ENCODE measurements at regions not wholly inside any gene's neighbourhood (a gene's known extent, or its start where the extent isn't known, plus 50 kb on each side); places are given as distances from the start of the nearest gene placed in this dataset.

DNA sequence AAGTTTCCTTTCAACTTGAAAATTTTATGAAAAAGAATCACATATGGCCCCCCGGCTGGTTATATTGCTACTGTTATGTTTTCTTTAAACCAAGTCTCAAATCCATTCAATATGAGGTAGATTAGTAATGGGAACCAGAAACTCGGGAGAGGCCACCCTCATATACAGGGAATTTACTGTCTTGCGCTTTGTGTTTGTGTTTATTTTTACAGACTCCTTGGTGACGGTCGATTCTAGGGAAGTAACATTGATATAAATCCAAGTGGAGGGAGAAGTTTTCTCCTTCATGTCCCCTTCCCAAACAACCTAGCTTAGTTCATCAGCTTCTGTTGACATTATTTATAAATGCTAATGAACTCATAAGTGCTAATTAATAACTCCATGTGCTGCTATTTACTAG is 163.5 kb upstream of the LMO4 start:
- DNase-seq (ENCODE audit: low read depth in 2 of 3, low spot score in 2 of 3), result no peak

- DNase-seq (ENCODE audit: low read depth in 2 of 3, low spot score in 2 of 3), result no peak
These were observed 161.4 kb upstream of the LMO4 start for GRCh38 chr1:87167157-87167789.

DNA sequence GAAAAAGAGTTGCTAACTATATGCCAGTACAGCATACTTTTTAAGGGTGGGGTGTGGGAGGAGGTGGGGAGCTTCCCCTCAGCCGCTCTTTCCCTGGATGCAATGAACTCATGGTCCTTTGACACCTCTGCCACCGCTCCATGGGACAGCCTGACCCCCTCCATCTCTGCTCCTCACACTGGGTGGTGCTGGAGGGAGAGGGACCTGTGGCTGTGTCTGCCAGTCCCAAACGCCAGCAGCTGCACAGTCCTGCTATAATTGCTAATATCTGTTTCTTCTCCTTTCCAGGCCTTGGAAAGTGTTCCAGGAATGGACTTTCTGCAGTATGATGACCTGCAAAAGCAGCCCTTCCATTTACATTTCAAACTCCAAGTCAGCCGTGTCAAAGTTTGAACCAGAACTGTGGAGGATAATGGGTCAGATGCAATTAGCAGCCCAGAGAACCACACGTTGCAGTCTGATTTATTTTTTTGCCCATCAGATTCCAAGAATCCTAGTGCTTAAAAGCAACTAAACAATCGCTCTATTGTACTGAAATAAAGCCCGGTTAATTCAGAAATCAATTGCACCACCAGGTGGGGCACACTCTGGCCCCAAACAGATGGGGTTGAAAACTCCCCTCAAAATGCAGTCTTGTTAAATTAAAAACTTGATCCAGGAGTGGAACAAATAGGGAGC is 160.7 kb upstream of the LMO4 start:
- no peak for DNase-seq (ENCODE audit: low read depth in 2 of 3, low spot score in 2 of 3)

- DNase-seq (ENCODE audit: low read depth in 2 of 3, low spot score in 2 of 3), result no peak
These were observed 159.3 kb upstream of the LMO4 start for GRCh38 chr1:87169263-87169910.

DNA sequence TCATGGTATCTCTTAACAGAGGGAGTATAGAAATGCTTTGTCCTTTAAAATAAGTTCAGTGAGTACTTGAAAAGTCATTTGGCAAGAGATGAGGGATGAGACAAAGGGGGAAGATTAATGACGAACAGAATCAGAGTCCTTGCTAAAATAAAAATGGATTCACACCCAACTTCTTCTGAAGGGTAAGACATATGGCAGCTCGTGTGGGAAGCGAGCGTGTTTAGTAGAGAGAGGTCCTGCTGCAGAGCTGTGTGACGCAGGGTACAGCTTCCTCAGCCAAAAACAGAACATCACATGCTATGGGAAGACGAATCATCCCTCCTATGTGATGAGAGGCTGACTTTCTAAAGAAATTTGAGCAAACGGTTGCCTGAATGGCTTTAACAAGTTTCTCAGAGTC is 158.5 kb upstream of the LMO4 start:
- no peak for DNase-seq (ENCODE audit: low read depth in 2 of 3, low spot score in 2 of 3)

DNA sequence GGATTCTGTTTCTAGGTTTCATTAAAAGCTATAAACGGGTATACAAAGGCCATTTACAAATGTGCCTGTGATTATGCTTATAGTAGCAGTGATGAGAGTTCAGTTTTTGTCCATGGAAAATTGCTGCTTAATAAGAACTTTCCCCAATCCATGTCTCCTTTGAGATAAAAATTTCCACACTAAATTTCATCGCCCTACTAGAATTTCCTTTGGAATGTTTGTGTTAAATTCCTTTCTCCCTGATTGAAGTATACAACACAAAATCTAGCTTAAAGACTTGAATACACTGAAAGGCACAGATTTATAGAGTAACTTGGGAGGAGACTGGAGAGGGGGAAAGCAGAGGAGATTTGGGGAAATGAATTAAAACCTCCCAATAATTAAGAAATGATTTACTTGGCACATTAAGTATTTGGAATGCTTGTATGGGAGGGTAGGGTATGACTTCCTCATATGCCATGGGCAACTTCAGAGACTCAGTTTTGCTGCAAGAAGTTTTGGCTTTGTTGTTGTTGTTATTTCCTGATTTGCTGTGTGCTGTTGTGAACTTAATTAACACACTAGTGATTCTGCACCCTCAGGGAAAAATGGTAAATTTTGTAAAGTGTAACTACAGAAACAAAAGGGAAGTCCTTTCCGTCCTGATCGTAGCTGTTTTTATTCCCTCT is 157.6 kb upstream of the LMO4 start:
- DNase-seq (ENCODE audit: low read depth in 2 of 3, low spot score in 2 of 3), result no peak

- no peak for DNase-seq (ENCODE audit: low read depth in 2 of 3, low spot score in 2 of 3)
These were observed 155.4 kb upstream of the LMO4 start for GRCh38 chr1:87173231-87173630.

DNA sequence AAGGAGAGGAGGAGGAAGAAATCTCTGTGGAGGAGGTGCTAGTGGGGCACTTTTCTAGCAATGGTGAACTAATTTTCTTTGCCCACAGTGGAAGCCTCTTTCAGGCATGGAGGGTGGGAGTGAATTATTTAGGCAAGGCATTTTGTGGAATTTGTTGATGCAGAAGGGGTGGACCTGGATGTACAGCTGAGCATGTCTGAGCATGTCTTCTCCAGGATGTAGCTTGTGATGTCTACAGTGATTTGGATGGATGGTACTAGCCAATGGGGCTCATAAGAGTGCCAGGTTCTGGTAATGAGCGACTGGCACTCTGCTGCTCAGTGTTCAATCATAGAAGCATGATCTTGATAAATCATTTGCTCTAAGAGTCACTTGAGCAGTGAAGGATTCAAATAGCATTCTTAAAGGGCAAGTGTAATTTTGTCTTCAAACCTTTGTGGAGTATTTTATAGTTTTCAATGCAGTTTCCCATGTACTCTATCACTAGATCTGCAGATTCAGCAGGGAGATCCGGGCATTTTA is 153.9 kb upstream of the LMO4 start:
- DNase-seq (ENCODE audit: low read depth in 2 of 3, low spot score in 2 of 3), result no peak

DNA sequence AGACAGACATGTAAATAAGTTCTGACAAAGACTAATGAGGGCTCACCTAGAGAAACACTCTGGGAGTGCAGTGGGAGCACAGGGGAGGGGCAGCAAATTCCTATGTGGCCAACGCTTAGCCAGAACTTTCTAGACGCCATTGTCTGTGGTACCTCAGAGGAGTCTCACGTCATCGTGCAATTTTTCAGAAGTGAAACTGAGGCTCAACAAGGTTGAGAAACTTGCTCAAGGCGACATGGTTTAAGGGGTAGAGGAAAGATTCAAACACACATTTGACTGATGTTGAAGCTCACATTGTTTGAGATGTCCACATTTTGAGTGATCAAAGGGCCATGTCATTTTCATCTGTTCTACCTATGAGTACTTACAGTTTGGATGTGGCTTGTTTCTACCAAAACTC is 152.6 kb upstream of the LMO4 start:
- no peak for DNase-seq (ENCODE audit: low read depth in 2 of 3, low spot score in 2 of 3)

- DNase-seq (ENCODE audit: low read depth in 2 of 3, low spot score in 2 of 3), result no peak
These were observed 152.2 kb upstream of the LMO4 start for GRCh38 chr1:87176514-87176913.

GRCh38 chr1:87178441-87178840 is 150.2 kb upstream of the LMO4 start:
- DNase-seq (ENCODE audit: low read depth in 2 of 3, low spot score in 2 of 3), result no peak

- DNase-seq (ENCODE audit: low read depth in 2 of 3, low spot score in 2 of 3), result no peak
These were observed 149.4 kb upstream of the LMO4 start for GRCh38 chr1:87179076-87179810.

GRCh38 chr1:87179851-87180519 is 148.7 kb upstream of the LMO4 start:
- DNase-seq (ENCODE audit: low read depth in 2 of 3, low spot score in 2 of 3), result no peak

- no peak for DNase-seq (ENCODE audit: low read depth in 2 of 3, low spot score in 2 of 3)
These were observed 148.0 kb upstream of the LMO4 start for GRCh38 chr1:87180682-87181081.

- no peak for DNase-seq (ENCODE audit: low read depth in 2 of 3, low spot score in 2 of 3)
These were observed 146.1 kb upstream of the LMO4 start for GRCh38 chr1:87182611-87183010.

- no peak for DNase-seq (ENCODE audit: low read depth in 2 of 3, low spot score in 2 of 3)
These were observed 143.6 kb upstream of the LMO4 start for GRCh38 chr1:87185077-87185476.

DNA sequence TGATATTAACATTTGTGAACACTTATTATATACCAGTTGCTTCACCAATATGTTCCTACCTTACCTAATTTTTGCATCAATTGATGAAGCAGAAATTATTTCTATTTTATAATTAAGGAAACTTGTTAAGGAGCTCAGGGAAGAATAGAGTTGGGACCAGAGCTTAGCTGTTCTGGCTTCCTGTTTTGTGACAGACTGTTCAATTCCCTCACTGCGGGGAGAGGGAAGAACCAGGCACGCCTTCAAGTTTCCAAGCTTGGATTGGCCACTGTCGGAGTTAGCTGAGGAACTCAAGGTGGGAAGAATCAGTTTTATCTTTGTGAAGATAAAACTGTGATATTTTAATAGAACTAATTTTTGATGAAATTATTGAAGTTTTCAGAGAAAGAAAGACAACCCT is 142.3 kb upstream of the LMO4 start:
- no peak for DNase-seq (ENCODE audit: low read depth in 2 of 3, low spot score in 2 of 3)

GRCh38 chr1:87188640-87189039 is 140.0 kb upstream of the LMO4 start:
- no peak for DNase-seq (ENCODE audit: low read depth in 2 of 3, low spot score in 2 of 3)

DNA sequence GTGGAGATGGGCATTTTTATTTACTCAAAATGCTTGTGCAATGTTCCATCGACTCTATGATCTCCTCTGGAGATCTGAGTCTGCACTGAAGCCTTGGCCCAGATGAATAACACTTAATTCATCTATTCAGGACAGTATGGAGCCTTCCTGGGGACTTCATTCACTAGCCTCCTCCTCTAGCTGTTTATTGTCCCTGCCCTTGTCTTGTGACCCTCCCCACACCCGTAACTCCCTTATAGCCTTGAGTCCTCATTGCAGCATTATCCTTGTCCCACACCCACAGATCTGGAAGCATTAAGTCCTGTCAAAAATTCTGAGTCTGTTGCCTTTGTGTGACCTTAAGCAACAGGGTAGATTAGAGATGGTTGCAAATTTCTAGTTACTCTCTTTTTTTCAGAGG is 138.3 kb upstream of the LMO4 start:
- DNase-seq (ENCODE audit: low read depth in 2 of 3, low spot score in 2 of 3), result no peak

GRCh38 chr1:87191646-87192045 is 137.0 kb upstream of the LMO4 start:
- no peak for DNase-seq (ENCODE audit: low read depth in 2 of 3, low spot score in 2 of 3)

Measured in activated CD8-positive, alpha-beta memory T cell treated with anti-CD3 and anti-CD28 coated beads for 48 hours (primary cell).